CD14-positive monocyte (primary cell): ENCODE measurements at regions not wholly inside any gene's neighbourhood (a gene's known extent, or its start where the extent isn't known, plus 50 kb on each side); places are given as distances from the start of the nearest gene placed in this dataset.

Source experiments
- DNase-seq, 3 donors: peaks; one replicate each; pipeline ENCODE4 v3.0.0-alpha.2; 2011 to 2022
- H2AFZ ChIP-seq: 2 replicates; pipeline ENCODE4 v1.6.0; 2012; ENCODE audit warnings: mild to moderate bottlenecking, low read depth, low read length, inconsistent platforms; ENCODE audit not compliant: insufficient read depth, poor library complexity, severe bottlenecking
- H3K27ac ChIP-seq, 2 donors: 1 replicate in 1 of 2; 2 replicates in 1 of 2; pipeline ENCODE4 v1.5.1; 2012 to 2013; ENCODE audit warnings: low read length in 2 of 2, control low read depth in 1 of 2, inconsistent platforms in 1 of 2, low read depth in 1 of 2, mild to moderate bottlenecking in 1 of 2
- H3K27me3 ChIP-seq, 2 donors: one replicate each; pipeline versions ENCODE4 v1.6.0 to v1.6.1; 2011 to 2013; ENCODE audit warnings: low read length in 2 of 2; ENCODE audit not compliant: control insufficient read depth in 2 of 2, insufficient read depth in 2 of 2
- H3K36me3 ChIP-seq, 2 donors: replicated peaks in 1 of 2; 1 replicate in 1 of 2; 2 replicates in 1 of 2; pipeline versions ENCODE4 v1.5.1 to v1.6.1; 2012 to 2013; ENCODE audit warnings: low read length in 2 of 2, control low read depth in 1 of 2, inconsistent platforms in 1 of 2, mild to moderate bottlenecking in 1 of 2; ENCODE audit not compliant: insufficient read depth in 2 of 2, control insufficient read depth in 1 of 2
- H3K4me1 ChIP-seq, 2 donors: 1 replicate in 1 of 2; 2 replicates in 1 of 2; pipeline versions ENCODE4 v1.5.1 to v1.6.1; 2012 to 2013; ENCODE audit warnings: low read length in 2 of 2, control low read depth in 1 of 2, inconsistent platforms in 1 of 2, mild to moderate bottlenecking in 1 of 2, moderate library complexity in 1 of 2; ENCODE audit not compliant: insufficient read depth in 2 of 2, control insufficient read depth in 1 of 2
- H3K4me2 ChIP-seq: replicated peaks from 2 replicates; pipeline ENCODE3; 2012; ENCODE audit warnings: low read length, moderate library complexity, mild to moderate bottlenecking; ENCODE audit not compliant: poor library complexity, severe bottlenecking; ENCODE audit errors: extremely low read depth
- H3K4me3 ChIP-seq, 3 experiments: fragments of 200-600 bp in 1 of 3; sonication (generic) in 1 of 3; replicated peaks in 1 of 3; 1 replicate in 2 of 3; 2 replicates in 1 of 3; pipeline ENCODE4 v1.5.1; 2011 to 2013; ENCODE audit warnings: low read length in 3 of 3, mild to moderate bottlenecking in 3 of 3, control low read depth in 2 of 3, low read depth in 2 of 3, inconsistent platforms in 1 of 3, moderate library complexity in 1 of 3
- H3K79me2 ChIP-seq: 2 replicates; pipeline ENCODE4 v1.6.0; 2012; ENCODE audit warnings: mild to moderate bottlenecking, control low read depth, inconsistent platforms, low read length, moderate library complexity; ENCODE audit not compliant: insufficient read depth
- H3K9ac ChIP-seq: 2 replicates; pipeline ENCODE4 v1.6.0; 2017; ENCODE audit warnings: low read length, mild to moderate bottlenecking; ENCODE audit not compliant: insufficient read depth, poor library complexity, severe bottlenecking
- H3K9me3 ChIP-seq, 2 donors: replicated peaks in 1 of 2; 1 replicate in 1 of 2; 2 replicates in 1 of 2; pipeline versions ENCODE4 v1.5.1 to v1.6.1; 2012 to 2013; ENCODE audit warnings: low read length in 2 of 2, control low read depth in 1 of 2; ENCODE audit not compliant: control insufficient read depth in 1 of 2, insufficient read depth in 1 of 2
- H4K20me1 ChIP-seq: 2 replicates; pipeline ENCODE4 v1.6.0; 2012; ENCODE audit warnings: mild to moderate bottlenecking, low read length, control low read depth, moderate library complexity; ENCODE audit not compliant: insufficient read depth
- H3K27ac Mint-ChIP-seq, 7 donors: one replicate each; pipeline ENCODE4 v1.8.0; 2020; ENCODE audit warnings: mild to moderate bottlenecking in 7 of 7, mixed read lengths in 7 of 7, moderate library complexity in 6 of 7, inconsistent platforms in 2 of 7
- H3K27me3 Mint-ChIP-seq, 3 donors: one replicate each; pipeline ENCODE4 v1.8.0; 2021 to 2022; ENCODE audit warnings: low read depth in 3 of 3, mild to moderate bottlenecking in 3 of 3, mixed read lengths in 3 of 3, moderate library complexity in 3 of 3, inconsistent platforms in 1 of 3
- H3K36me3 Mint-ChIP-seq, 2 donors: one replicate each; pipeline ENCODE4 v1.8.0; 2020; ENCODE audit warnings: mixed read lengths in 2 of 2, inconsistent platforms in 1 of 2, mild to moderate bottlenecking in 1 of 2
- H3K4me1 Mint-ChIP-seq: one replicate; pipeline ENCODE4 v1.8.0; 2020; ENCODE audit warnings: mild to moderate bottlenecking, mixed read lengths
- H3K4me3 Mint-ChIP-seq, 2 donors: one replicate each; pipeline ENCODE4 v1.8.0; 2020; ENCODE audit warnings: mild to moderate bottlenecking in 2 of 2, mixed read lengths in 2 of 2, moderate library complexity in 1 of 2
- H3K9me3 Mint-ChIP-seq, 7 donors: one replicate each; pipeline ENCODE4 v1.8.0; 2020 to 2022; ENCODE audit warnings: mixed read lengths in 7 of 7, mild to moderate bottlenecking in 6 of 7, moderate library complexity in 6 of 7, inconsistent platforms in 2 of 7
- WGBS: methylation state at CpG from one replicate; pipeline ENCODE4 v1.1.5; 2013; ENCODE audit warnings: missing lambda C conversion rate; ENCODE audit not compliant: insufficient coverage; 5-methylcytosine and 5-hydroxymethylcytosine counted together
- intact Hi-C, 2 donors: fragments of 100-400 bp; cut with micrococcal nuclease; formaldehyde crosslinking; loops; one replicate each; pipeline versions ENCODE4 v1.15.0 to v1.15.1; 2023
- TF ChIP-seq, protein P1 (sequence below): fragments of 200-600 bp; IDR thresholded peaks from one replicate; pipeline ENCODE4 v1.8.0; 2022; ENCODE audit warnings: antibody characterized with exemption, mild to moderate bottlenecking

DNA sequence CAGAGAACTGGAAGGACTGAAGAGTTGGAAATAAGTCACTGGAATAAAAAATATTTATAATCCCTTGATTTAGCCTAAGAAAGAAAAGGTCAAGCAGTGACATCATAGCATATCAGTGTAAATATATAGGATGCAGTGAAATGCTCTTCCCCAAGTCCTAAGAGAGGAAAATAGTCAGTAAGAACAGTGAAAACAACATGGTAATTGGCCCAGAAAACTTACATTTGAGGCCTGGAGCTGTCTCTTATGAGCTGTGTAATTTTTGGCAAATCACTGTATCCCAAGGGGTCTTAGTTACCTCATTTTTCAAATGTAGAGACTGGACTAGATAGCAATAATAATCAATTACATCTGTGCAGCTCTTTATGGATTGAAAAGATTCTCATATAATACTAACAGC, 255.7 kb upstream of the AR start:
- Histone ChIP-seq H3K9ac (no peak overlapping the region), H4K20me1 (no peaks in the 10 kb centered on the region), H3K4me1 (no peaks in the 10 kb centered on the region), H3K4me3 (no peak overlapping the region), H3K36me3 (no peaks in the 10 kb centered on the region), H3K9me3 (no peaks in the 10 kb centered on the region), H3K4me2 (no peak overlapping the region), H3K27me3 (no peaks in the 10 kb centered on the region), H3K27ac (no peak overlapping the region), H3K79me2 (no peaks in the 10 kb centered on the region), H2AFZ (no peak overlapping the region)
- TF ChIP-seq, protein P1, sequence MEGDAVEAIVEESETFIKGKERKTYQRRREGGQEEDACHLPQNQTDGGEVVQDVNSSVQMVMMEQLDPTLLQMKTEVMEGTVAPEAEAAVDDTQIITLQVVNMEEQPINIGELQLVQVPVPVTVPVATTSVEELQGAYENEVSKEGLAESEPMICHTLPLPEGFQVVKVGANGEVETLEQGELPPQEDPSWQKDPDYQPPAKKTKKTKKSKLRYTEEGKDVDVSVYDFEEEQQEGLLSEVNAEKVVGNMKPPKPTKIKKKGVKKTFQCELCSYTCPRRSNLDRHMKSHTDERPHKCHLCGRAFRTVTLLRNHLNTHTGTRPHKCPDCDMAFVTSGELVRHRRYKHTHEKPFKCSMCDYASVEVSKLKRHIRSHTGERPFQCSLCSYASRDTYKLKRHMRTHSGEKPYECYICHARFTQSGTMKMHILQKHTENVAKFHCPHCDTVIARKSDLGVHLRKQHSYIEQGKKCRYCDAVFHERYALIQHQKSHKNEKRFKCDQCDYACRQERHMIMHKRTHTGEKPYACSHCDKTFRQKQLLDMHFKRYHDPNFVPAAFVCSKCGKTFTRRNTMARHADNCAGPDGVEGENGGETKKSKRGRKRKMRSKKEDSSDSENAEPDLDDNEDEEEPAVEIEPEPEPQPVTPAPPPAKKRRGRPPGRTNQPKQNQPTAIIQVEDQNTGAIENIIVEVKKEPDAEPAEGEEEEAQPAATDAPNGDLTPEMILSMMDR, result no peak
- intact Hi-C loops, result no loop called here
- H3K9me3 Mint-ChIP-seq, result peaks cover 0 to 2% (median 0%) of the 10 kb centered on the region in 7 donors
- H3K4me1 Mint-ChIP-seq, result no peaks in the 10 kb centered on the region
- H3K27me3 Mint-ChIP-seq, result peaks cover 0 to 2% (median 0%) of the 10 kb centered on the region in 3 donors
- H3K27ac Mint-ChIP-seq, result no peak overlapping the region
- no peaks in the 10 kb centered on the region for H3K36me3 Mint-ChIP-seq
- no peak overlapping the region for H3K4me3 Mint-ChIP-seq
- no peak for DNase-seq

DNA sequence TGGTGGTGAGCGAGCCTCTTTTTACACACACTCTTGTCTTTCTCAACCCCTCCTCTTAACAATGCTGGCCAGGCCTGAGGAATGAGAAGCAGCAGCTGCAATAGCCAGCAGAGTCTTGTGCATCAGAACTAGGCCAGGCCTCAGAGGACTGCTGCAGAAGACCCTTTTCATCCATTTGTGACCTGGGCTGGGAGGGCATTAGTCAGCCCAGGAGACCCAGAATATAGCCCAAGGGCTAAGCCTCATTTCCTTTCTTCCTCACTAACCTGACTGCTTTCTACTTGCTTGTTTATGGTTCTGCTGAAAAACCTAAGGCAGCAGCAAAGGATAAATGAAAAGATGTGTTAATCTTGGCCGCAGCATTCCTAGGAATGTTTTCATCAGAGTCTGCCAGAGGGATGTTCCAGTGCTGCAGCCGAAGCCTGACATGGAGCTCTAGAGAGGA, 254.7 kb upstream of the AR start:
- no peak for DNase-seq
- no peaks in the 10 kb centered on the region for H3K36me3 ChIP-seq
- no peak overlapping the region for H2AFZ ChIP-seq
- no peak overlapping the region for H3K9ac ChIP-seq
- no peaks in the 10 kb centered on the region for H3K79me2 ChIP-seq
- Mint-ChIP-seq H3K4me1 (no peaks in the 10 kb centered on the region), H3K9me3 (peaks cover 0 to 6% (median 0%) of the 10 kb centered on the region in 7 donors), H3K36me3 (no peaks in the 10 kb centered on the region), H3K4me3 (no peak overlapping the region), H3K27me3 (peaks cover 0 to 2% (median 0%) of the 10 kb centered on the region in 3 donors), H3K27ac (no peak overlapping the region)
- H3K27ac ChIP-seq, result no peak overlapping the region
- no peak overlapping the region for H3K4me2 ChIP-seq
- no peak overlapping the region for H3K4me3 ChIP-seq
- no peaks in the 10 kb centered on the region for H4K20me1 ChIP-seq
- no peaks in the 10 kb centered on the region for H3K4me1 ChIP-seq
- TF ChIP-seq, protein P1, result no peak
- 100% methylated on average over 1 of the region's 3 CpGs for WGBS
- no peaks in the 10 kb centered on the region for H3K27me3 ChIP-seq
- no peaks in the 10 kb centered on the region for H3K9me3 ChIP-seq
- intact Hi-C loops, result no loop called here
